ENCODE measurements at regions not wholly inside any gene's neighbourhood (a gene's known extent, or its start where the extent isn't known, plus 50 kb on each side); places are given as distances from the start of the nearest gene placed in this dataset.

GRCh38 chr15:35987056-35987455 lies 441.1 kb upstream of the DPH6 start:
- Histone ChIP-seq H3K27me3 (ENCODE audit: insufficient read depth, low read depth) (no peaks in the 10 kb centered on the region), H3K27ac (no peak overlapping the region), H3K79me2 (ENCODE audit: insufficient read depth, low read depth) (no peaks in the 10 kb centered on the region), H3K4me3 (IDR thresholded peaks at IDR 0.05; ENCODE audit: insufficient read depth, low read depth, low read length) (no peak overlapping the region), H3K36me3 (ENCODE audit: insufficient read depth) (no peaks in the 10 kb centered on the region), H4K20me1 (ENCODE audit: insufficient read depth) (no peaks in the 10 kb centered on the region), H3K9ac (no peak overlapping the region), H2AFZ (ENCODE audit: low read depth) (no peak overlapping the region), H3K4me1 (ENCODE audit: low read depth, poor library complexity, severe bottlenecking) (no peaks in the 10 kb centered on the region), H3K4me2 (no peak overlapping the region)
- no peak for TF ChIP-seq CTCF (conservative IDR thresholded peaks at IDR 0.05; ENCODE audit: low read depth, low read length)

- H3K36me3 ChIP-seq (ENCODE audit: insufficient read depth): no peaks in the 10 kb centered on the region
- no peaks in the 10 kb centered on the region for H4K20me1 ChIP-seq (ENCODE audit: insufficient read depth)
- H3K4me3 ChIP-seq (IDR thresholded peaks at IDR 0.05; ENCODE audit: insufficient read depth, low read depth, low read length): no peak overlapping the region
- no peak overlapping the region for H2AFZ ChIP-seq (ENCODE audit: low read depth)
- H3K79me2 ChIP-seq (ENCODE audit: insufficient read depth, low read depth): no peaks in the 10 kb centered on the region
- H3K27me3 ChIP-seq (ENCODE audit: insufficient read depth, low read depth): no peaks in the 10 kb centered on the region
- no peaks in the 10 kb centered on the region for H3K4me1 ChIP-seq (ENCODE audit: low read depth, poor library complexity, severe bottlenecking)
- no peak overlapping the region for H3K4me2 ChIP-seq
- no peak for TF ChIP-seq CTCF (conservative IDR thresholded peaks at IDR 0.05; ENCODE audit: low read depth, low read length)
- H3K27ac ChIP-seq: no peak overlapping the region
- no peak overlapping the region for H3K9ac ChIP-seq
These were observed 445.4 kb upstream of the DPH6 start for GRCh38 chr15:35991386-35991785.

GRCh38 chr15:35992791-35993190 lies 446.8 kb upstream of the DPH6 start:
- no peaks in the 10 kb centered on the region for H3K79me2 ChIP-seq (ENCODE audit: insufficient read depth, low read depth)
- H3K4me2 ChIP-seq: no peak overlapping the region
- H3K9ac ChIP-seq: no peak overlapping the region
- no peak overlapping the region for H2AFZ ChIP-seq (ENCODE audit: low read depth)
- no peaks in the 10 kb centered on the region for H3K36me3 ChIP-seq (ENCODE audit: insufficient read depth)
- no peak overlapping the region for H3K4me3 ChIP-seq (IDR thresholded peaks at IDR 0.05; ENCODE audit: insufficient read depth, low read depth, low read length)
- H3K27ac ChIP-seq: no peak overlapping the region
- no peaks in the 10 kb centered on the region for H3K4me1 ChIP-seq (ENCODE audit: low read depth, poor library complexity, severe bottlenecking)
- H4K20me1 ChIP-seq (ENCODE audit: insufficient read depth): no peaks in the 10 kb centered on the region
- H3K27me3 ChIP-seq (ENCODE audit: insufficient read depth, low read depth): no peaks in the 10 kb centered on the region
- no peak for TF ChIP-seq CTCF (conservative IDR thresholded peaks at IDR 0.05; ENCODE audit: low read depth, low read length)

GRCh38 chr15:35993196-35993595 lies 447.2 kb upstream of the DPH6 start:
- H3K4me2 ChIP-seq: no peak overlapping the region
- H3K79me2 ChIP-seq (ENCODE audit: insufficient read depth, low read depth): no peaks in the 10 kb centered on the region
- no peaks in the 10 kb centered on the region for H4K20me1 ChIP-seq (ENCODE audit: insufficient read depth)
- no peaks in the 10 kb centered on the region for H3K4me1 ChIP-seq (ENCODE audit: low read depth, poor library complexity, severe bottlenecking)
- no peak for TF ChIP-seq CTCF (conservative IDR thresholded peaks at IDR 0.05; ENCODE audit: low read depth, low read length)
- H3K4me3 ChIP-seq (IDR thresholded peaks at IDR 0.05; ENCODE audit: insufficient read depth, low read depth, low read length): no peak overlapping the region
- H3K36me3 ChIP-seq (ENCODE audit: insufficient read depth): no peaks in the 10 kb centered on the region
- H3K9ac ChIP-seq: no peak overlapping the region
- H2AFZ ChIP-seq (ENCODE audit: low read depth): no peak overlapping the region
- H3K27me3 ChIP-seq (ENCODE audit: insufficient read depth, low read depth): no peaks in the 10 kb centered on the region
- H3K27ac ChIP-seq: no peak overlapping the region

- H3K27ac ChIP-seq: no peak overlapping the region
- no peak overlapping the region for H3K9ac ChIP-seq
- H3K4me3 ChIP-seq (IDR thresholded peaks at IDR 0.05; ENCODE audit: insufficient read depth, low read depth, low read length): no peak overlapping the region
- TF ChIP-seq CTCF (conservative IDR thresholded peaks at IDR 0.05; ENCODE audit: low read depth, low read length): no peak
- H3K4me2 ChIP-seq: no peak overlapping the region
- H3K27me3 ChIP-seq (ENCODE audit: insufficient read depth, low read depth): no peaks in the 10 kb centered on the region
- H3K79me2 ChIP-seq (ENCODE audit: insufficient read depth, low read depth): no peaks in the 10 kb centered on the region
- H2AFZ ChIP-seq (ENCODE audit: low read depth): no peak overlapping the region
- no peaks in the 10 kb centered on the region for H4K20me1 ChIP-seq (ENCODE audit: insufficient read depth)
- no peaks in the 10 kb centered on the region for H3K36me3 ChIP-seq (ENCODE audit: insufficient read depth)
- no peaks in the 10 kb centered on the region for H3K4me1 ChIP-seq (ENCODE audit: low read depth, poor library complexity, severe bottlenecking)
These were observed 448.9 kb upstream of the DPH6 start for GRCh38 chr15:35994876-35995275.

Data from KMS-11 (cell line).